IMR-90 (cell line): ENCODE measurements at regions not wholly inside any gene's neighbourhood (a gene's known extent, or its start where the extent isn't known, plus 50 kb on each side); places are given as distances from the start of the nearest gene placed in this dataset.

Experiments
- ATAC-seq: fragments of 200-7000 bp; cut with Tn5 transposase; 2 replicates; pipeline ENCODE4 v1.9.1; 2020; ENCODE audit warnings: low read depth, mild to moderate bottlenecking, moderate library complexity
- BruUV-seq: library from RNA; stranded (reverse); fragments of 400-500 nt; replicated peaks from 2 replicates; lab custom pipeline; 2021; lab: Mats Ljungman, UMichigan
- CTCF ChIA-PET: fragments of 300-600 bp; formaldehyde crosslinking; extraction: SDS; loops from one replicate; lab custom pipeline; 2021; ENCODE audit warnings: antibody characterized with exemption; lab: Yijun Ruan, JAX
- POLR2A ChIA-PET: fragments of 300-600 bp; sonication (Branson Sonifier 250); formaldehyde crosslinking; loops from one replicate; lab custom pipeline; 2022; ENCODE audit warnings: antibody characterized with exemption; ENCODE audit not compliant: unreplicated experiment; lab: Charles Lee
- DNase-seq: peaks from one replicate; pipeline ENCODE4 v3.0.0; 2013
- H2AFZ ChIP-seq: replicated peaks from 2 replicates; pipeline ENCODE3; 2013; ENCODE audit warnings: low read length, mild to moderate bottlenecking; ENCODE audit not compliant: poor library complexity
- H2AK5ac ChIP-seq: 2 replicates; pipeline ENCODE4 v1.6.1; 2013; ENCODE audit warnings: low read depth, low read length, inconsistent platforms
- H2AK9ac ChIP-seq: replicated peaks from 2 replicates; pipeline ENCODE3; 2013; ENCODE audit warnings: mild to moderate bottlenecking, low read depth, low read length, moderate library complexity; ENCODE audit not compliant: poor library complexity
- H2BK120ac ChIP-seq: 2 replicates; pipeline ENCODE4 v1.6.1; 2013; ENCODE audit warnings: low read depth, low read length, inconsistent platforms
- H2BK15ac ChIP-seq: 3 replicates; pipeline ENCODE4 v1.6.1; 2013; ENCODE audit warnings: low read depth, low read length, inconsistent platforms
- H2BK20ac ChIP-seq: 2 replicates; pipeline ENCODE4 v1.6.1; 2013; ENCODE audit warnings: low read depth, mild to moderate bottlenecking, inconsistent platforms, low read length, moderate library complexity
- H2BK5ac ChIP-seq: 2 replicates; pipeline ENCODE4 v1.6.1; 2013; ENCODE audit warnings: mild to moderate bottlenecking, low read depth, low read length, inconsistent platforms; ENCODE audit not compliant: poor library complexity, severe bottlenecking
- H3K14ac ChIP-seq: replicated peaks from 2 replicates; pipeline ENCODE4 v1.6.1; 2013; ENCODE audit warnings: low read depth, low read length, inconsistent platforms
- H3K18ac ChIP-seq: 2 replicates; pipeline ENCODE4 v1.6.1; 2013; ENCODE audit warnings: low read depth, low read length, control low read depth
- H3K23ac ChIP-seq: 2 replicates; pipeline ENCODE4 v1.6.1; 2013; ENCODE audit warnings: low read depth, low read length, inconsistent platforms
- H3K27ac ChIP-seq: 2 replicates; pipeline ENCODE4 v1.5.1; 2013; ENCODE audit warnings: mild to moderate bottlenecking, control low read depth, low read length; ENCODE audit not compliant: insufficient read depth
- H3K27me3 ChIP-seq: 2 replicates; pipeline ENCODE4 v1.6.1; 2013; ENCODE audit warnings: low read length; ENCODE audit not compliant: control insufficient read depth, insufficient read depth
- H3K36me3 ChIP-seq: 2 replicates; pipeline ENCODE4 v1.6.1; 2013; ENCODE audit warnings: low read length, mixed read lengths; ENCODE audit not compliant: control insufficient read depth, insufficient read depth
- H3K4ac ChIP-seq: 2 replicates; pipeline ENCODE4 v1.6.1; 2013; ENCODE audit warnings: low read depth, low read length, inconsistent platforms
- H3K4me1 ChIP-seq: 2 replicates; pipeline ENCODE4 v1.6.1; 2013; ENCODE audit warnings: low read length, mixed read lengths; ENCODE audit not compliant: control insufficient read depth, insufficient read depth
- H3K4me2 ChIP-seq: 2 replicates; pipeline ENCODE4 v1.6.1; 2013; ENCODE audit warnings: low read depth, mild to moderate bottlenecking, control low read depth, low read length, moderate library complexity
- H3K4me3 ChIP-seq: 2 replicates; pipeline ENCODE4 v1.5.1; 2013; ENCODE audit warnings: low read depth, mild to moderate bottlenecking, control low read depth, low read length, moderate library complexity; ENCODE audit not compliant: insufficient read depth
- H3K56ac ChIP-seq: 2 replicates; pipeline ENCODE4 v1.6.1; 2013; ENCODE audit warnings: low read length, inconsistent platforms; ENCODE audit not compliant: insufficient read depth; ENCODE audit errors: extremely low read depth
- H3K79me1 ChIP-seq, 2 experiments: 2 replicates each; pipeline ENCODE4 v1.6.1; 2013; ENCODE audit warnings: low read length in 2 of 2, inconsistent platforms in 1 of 2, low read depth in 1 of 2
- H3K9ac ChIP-seq: 2 replicates; pipeline ENCODE4 v1.6.1; 2013; ENCODE audit warnings: low read depth, low read length, control low read depth
- H3K9me1 ChIP-seq: 2 replicates; pipeline ENCODE4 v1.6.1; 2013; ENCODE audit warnings: low read length, inconsistent platforms; ENCODE audit not compliant: insufficient read depth
- H3K9me3 ChIP-seq: 2 replicates; pipeline ENCODE4 v1.6.1; 2013; ENCODE audit warnings: low read length; ENCODE audit not compliant: control insufficient read depth, insufficient read depth
- H4K20me1 ChIP-seq: 2 replicates; pipeline ENCODE4 v1.6.1; 2013; ENCODE audit warnings: low read length, inconsistent platforms; ENCODE audit not compliant: insufficient read depth
- H4K5ac ChIP-seq: 2 replicates; pipeline ENCODE4 v1.6.1; 2013; ENCODE audit warnings: mild to moderate bottlenecking, low read depth, low read length, control low read depth
- H4K8ac ChIP-seq, 2 experiments: 2 replicates each; pipeline ENCODE4 v1.6.1; 2013; ENCODE audit warnings: low read depth in 2 of 2, low read length in 2 of 2, control low read depth in 1 of 2, inconsistent platforms in 1 of 2
- H4K91ac ChIP-seq: 2 replicates; pipeline ENCODE4 v1.6.1; 2013; ENCODE audit warnings: low read depth, low read length, inconsistent platforms; ENCODE audit not compliant: insufficient read depth
- CEBPB ChIP-seq: IDR thresholded peaks from 2 replicates; pipeline ENCODE4 v1.6.1; 2012; ENCODE audit warnings: low read depth, low read length, improper control_type of control experiment
- ELK1 ChIP-seq: fragments of 150-350 bp; IDR thresholded peaks from 2 replicates; pipeline ENCODE4 v1.6.1; 2016; ENCODE audit warnings: low read depth, mild to moderate bottlenecking, low read length, moderate library complexity, borderline replicate concordance
- MXI1 ChIP-seq: IDR thresholded peaks from 2 replicates; pipeline ENCODE4 v1.6.1; 2012; ENCODE audit warnings: low read depth, mild to moderate bottlenecking, low read length, moderate library complexity, borderline replicate concordance
- WGBS, 2 experiments: methylation state at CpG; one replicate each; pipeline versions ENCODE4 v1.1.5 to v1.1.7; 2013; ENCODE audit warnings: missing lambda C conversion rate in 2 of 2; ENCODE audit not compliant: insufficient read length in 1 of 2; ENCODE audit errors: extremely low coverage in 2 of 2; 5-methylcytosine and 5-hydroxymethylcytosine counted together
- dilution Hi-C: fragments of 300-500 bp; cut with HindIII; formaldehyde crosslinking; loops from one replicate; pipeline ENCODE4 v1.14.3; 2018; ENCODE audit warnings: low sequenced_read_pairs; ENCODE audit not compliant: unreplicated experiment
- in situ Hi-C: fragments of 300-500 bp; cut with MboI; formaldehyde crosslinking; loops from 3 replicates; pipeline ENCODE4 v1.14.3; 2019; ENCODE audit warnings: low sequenced_read_pairs, inconsistent platforms, mixed read lengths
- intact Hi-C: fragments of 100-400 bp; cut with micrococcal nuclease; formaldehyde crosslinking; loops from 2 replicates; pipeline ENCODE4 v1.10.0; 2022

GRCh38 chr12:126232711-126233110 is 1167.5 kb downstream of the AACS start:
- Histone ChIP-seq H3K23ac (no peak overlapping the region), H3K4me1 (no peaks in the 10 kb centered on the region), H3K9me3 (peaks cover 15% of the 10 kb centered on the region), H3K14ac (no peak overlapping the region), H2BK120ac (no peak overlapping the region), H4K91ac (no peak overlapping the region), H3K36me3 (no peaks in the 10 kb centered on the region), H4K20me1 (no peaks in the 10 kb centered on the region), H4K5ac (no peak overlapping the region), H3K79me1 (no peaks in the 10 kb centered on the region), H2BK5ac (no peak overlapping the region), H3K9ac (no peak overlapping the region), H3K56ac (no peak overlapping the region), H3K9me1 (no peaks in the 10 kb centered on the region), H2AK5ac (no peak overlapping the region), H3K18ac (no peak overlapping the region), H2AK9ac (no peak overlapping the region), H2BK20ac (no peak overlapping the region), H3K4me3 (no peak overlapping the region), H3K4ac (no peak overlapping the region), H4K8ac (no peak overlapping the region), H3K27ac (no peak overlapping the region), H3K27me3 (no peaks in the 10 kb centered on the region), H3K4me2 (no peak overlapping the region), H2AFZ (no peak overlapping the region), H2BK15ac (no peak overlapping the region)
- DNase-seq (no peak), ATAC-seq (no peak)
- no TSS peak for BruUV-seq
- in situ Hi-C loops = no loop called here
- ChIA-PET POLR2A (no interaction called here), CTCF (no interaction called here)
- no peak for TF ChIP-seq CEBPB
- no peak for TF ChIP-seq MXI1
- TF ChIP-seq ELK1 = no peak
- 40% methylated on average over 1 of the region's 3 CpGs; no CpG with 5 or more reads in 1 of the 2 experiments for WGBS, 2 experiments
- intact Hi-C loops = no loop called here
- dilution Hi-C loops = no loop called here
